ENCODE measurements at regions not wholly inside any gene's neighbourhood (a gene's known extent, or its start where the extent isn't known, plus 50 kb on each side); places are given as distances from the start of the nearest gene placed in this dataset.

- no peak overlapping the region for H3K4me3 Mint-ChIP-seq
- H3K9me3 Mint-ChIP-seq: no peaks in the 10 kb centered on the region
- H3K27ac Mint-ChIP-seq: no peak overlapping the region
- peaks cover 48% of the 10 kb centered on the region for H3K36me3 Mint-ChIP-seq (ENCODE audit: low read depth)
- DNase-seq: no peak
- no peaks in the 10 kb centered on the region for H3K27me3 Mint-ChIP-seq
- peaks cover 17% of the 10 kb centered on the region for H3K4me1 Mint-ChIP-seq (ENCODE audit: low read depth)
Observed at GRCh38 chr17:77487677-77488530, 347.1 kb downstream of the SEC14L1 start.

- H3K4me3 Mint-ChIP-seq: no peak overlapping the region
- no peaks in the 10 kb centered on the region for H3K27me3 Mint-ChIP-seq
- DNase-seq: no peak
- peak overlapping the region; percentile 67 for H3K27ac Mint-ChIP-seq
- H3K36me3 Mint-ChIP-seq (ENCODE audit: low read depth): peaks cover 56% of the 10 kb centered on the region
- no peaks in the 10 kb centered on the region for H3K9me3 Mint-ChIP-seq
- peaks cover 13% of the 10 kb centered on the region for H3K4me1 Mint-ChIP-seq (ENCODE audit: low read depth)
Observed at GRCh38 chr17:77488531-77489238, 347.9 kb downstream of the SEC14L1 start.

GRCh38 chr17:77489239-77489892 is 348.6 kb downstream of the SEC14L1 start:
- Mint-ChIP-seq H3K27me3 (no peaks in the 10 kb centered on the region), H3K4me1 (ENCODE audit: low read depth) (peaks cover 16% of the 10 kb centered on the region), H3K36me3 (ENCODE audit: low read depth) (peaks cover 63% of the 10 kb centered on the region), H3K27ac (no peak overlapping the region), H3K4me3 (no peak overlapping the region), H3K9me3 (no peaks in the 10 kb centered on the region)
- no peak for DNase-seq

- Mint-ChIP-seq H3K4me3 (no peak overlapping the region), H3K4me1 (ENCODE audit: low read depth) (peaks cover 20% of the 10 kb centered on the region), H3K9me3 (no peaks in the 10 kb centered on the region), H3K27ac (no peak overlapping the region), H3K27me3 (no peaks in the 10 kb centered on the region), H3K36me3 (ENCODE audit: low read depth) (peaks cover 66% of the 10 kb centered on the region)
- no peak for DNase-seq
Observed at GRCh38 chr17:77489893-77490255, 349.1 kb downstream of the SEC14L1 start.

- Mint-ChIP-seq H3K27me3 (no peaks in the 10 kb centered on the region), H3K27ac (peak overlapping the region; percentile 40), H3K4me3 (no peak overlapping the region), H3K4me1 (ENCODE audit: low read depth) (peaks cover 22% of the 10 kb centered on the region), H3K36me3 (ENCODE audit: low read depth) (peaks cover 73% of the 10 kb centered on the region), H3K9me3 (no peaks in the 10 kb centered on the region)
- DNase-seq: no peak
Observed at GRCh38 chr17:77490361-77491183, 349.8 kb downstream of the SEC14L1 start.

- H3K9me3 Mint-ChIP-seq: no peaks in the 10 kb centered on the region
- no peaks in the 10 kb centered on the region for H3K27me3 Mint-ChIP-seq
- no peak overlapping the region for H3K4me3 Mint-ChIP-seq
- DNase-seq: peak; percentile 41
- H3K27ac Mint-ChIP-seq: peak overlapping the region; percentile 48
- peaks cover 84% of the 10 kb centered on the region for H3K36me3 Mint-ChIP-seq (ENCODE audit: low read depth)
- peaks cover 18% of the 10 kb centered on the region for H3K4me1 Mint-ChIP-seq (ENCODE audit: low read depth)
Observed at GRCh38 chr17:77491921-77492445, 351.2 kb downstream of the SEC14L1 start.

GRCh38 chr17:77492446-77493237 is 351.9 kb downstream of the SEC14L1 start:
- Mint-ChIP-seq H3K9me3 (no peaks in the 10 kb centered on the region), H3K4me1 (ENCODE audit: low read depth) (peaks cover 18% of the 10 kb centered on the region), H3K27me3 (no peaks in the 10 kb centered on the region), H3K36me3 (ENCODE audit: low read depth) (peaks cover 90% of the 10 kb centered on the region), H3K27ac (peak overlapping the region; percentile 48), H3K4me3 (no peak overlapping the region)
- DNase-seq: peak; percentile 30

- no peak overlapping the region for H3K4me3 Mint-ChIP-seq
- peak overlapping the region; percentile 72 for H3K27ac Mint-ChIP-seq
- H3K36me3 Mint-ChIP-seq (ENCODE audit: low read depth): peaks cover 88% of the 10 kb centered on the region
Observed at GRCh38 chr17:77493238-77493820, 352.6 kb downstream of the SEC14L1 start.

GRCh38 chr17:77493901-77494663 is 353.3 kb downstream of the SEC14L1 start:
- Mint-ChIP-seq H3K4me1 (ENCODE audit: low read depth) (peaks cover 16% of the 10 kb centered on the region), H3K27me3 (no peaks in the 10 kb centered on the region), H3K4me3 (no peak overlapping the region), H3K36me3 (ENCODE audit: low read depth) (peaks cover 85% of the 10 kb centered on the region), H3K27ac (peak overlapping the region; percentile 72), H3K9me3 (no peaks in the 10 kb centered on the region)
- DNase-seq: no peak

More at GRCh38 chr17:77493238-77493820, 352.6 kb downstream of the SEC14L1 start:
- peak; percentile 33 for DNase-seq
- peaks cover 18% of the 10 kb centered on the region for H3K4me1 Mint-ChIP-seq (ENCODE audit: low read depth)
- H3K27me3 Mint-ChIP-seq: no peaks in the 10 kb centered on the region
- no peaks in the 10 kb centered on the region for H3K9me3 Mint-ChIP-seq

- H3K36me3 Mint-ChIP-seq (ENCODE audit: low read depth): peaks cover 85% of the 10 kb centered on the region
Observed at GRCh38 chr17:77494664-77495435, 354.1 kb downstream of the SEC14L1 start.

GRCh38 chr17:77495575-77495974 is 354.8 kb downstream of the SEC14L1 start:
- Mint-ChIP-seq H3K27me3 (no peaks in the 10 kb centered on the region), H3K36me3 (ENCODE audit: low read depth) (peaks cover 85% of the 10 kb centered on the region), H3K27ac (peak overlapping the region; percentile 51), H3K4me1 (ENCODE audit: low read depth) (peaks cover 16% of the 10 kb centered on the region), H3K9me3 (no peaks in the 10 kb centered on the region), H3K4me3 (no peak overlapping the region)
- DNase-seq: no peak

More at GRCh38 chr17:77494664-77495435, 354.1 kb downstream of the SEC14L1 start:
- Mint-ChIP-seq H3K27me3 (no peaks in the 10 kb centered on the region), H3K27ac (peak overlapping the region; percentile 58), H3K4me1 (ENCODE audit: low read depth) (peaks cover 16% of the 10 kb centered on the region), H3K4me3 (no peak overlapping the region), H3K9me3 (no peaks in the 10 kb centered on the region)
- peak; percentile 87 for DNase-seq

- Mint-ChIP-seq H3K36me3 (ENCODE audit: low read depth) (peaks cover 87% of the 10 kb centered on the region), H3K27me3 (no peaks in the 10 kb centered on the region), H3K9me3 (no peaks in the 10 kb centered on the region), H3K4me1 (ENCODE audit: low read depth) (peaks cover 15% of the 10 kb centered on the region), H3K4me3 (no peak overlapping the region), H3K27ac (peak overlapping the region; percentile 57)
- no peak for DNase-seq
Observed at GRCh38 chr17:77496401-77496801, 355.6 kb downstream of the SEC14L1 start.

All from activated T-cell treated with anti-CD3 and anti-CD28 coated beads, Interleukin-2, amount 50 U/mL, for 24 hours (primary cell).